HG02610 (cell line): ENCODE measurements at regions not wholly inside any gene's neighbourhood (a gene's known extent, or its start where the extent isn't known, plus 50 kb on each side); places are given as distances from the start of the nearest gene placed in this dataset.
"Not testable (repeated sequence)": the region's sequence is repeated elsewhere in the genome, so short reads cannot be mapped to it uniquely, and the experiment has no call there.

Source experiments
- ATAC-seq: cut with Tn5 transposase; IDR thresholded peaks from one replicate; pipeline ENCODE4 v1.9.1; 2021; ENCODE audit warnings: mild to moderate bottlenecking, moderate library complexity; ENCODE audit not compliant: unreplicated experiment

DNA sequence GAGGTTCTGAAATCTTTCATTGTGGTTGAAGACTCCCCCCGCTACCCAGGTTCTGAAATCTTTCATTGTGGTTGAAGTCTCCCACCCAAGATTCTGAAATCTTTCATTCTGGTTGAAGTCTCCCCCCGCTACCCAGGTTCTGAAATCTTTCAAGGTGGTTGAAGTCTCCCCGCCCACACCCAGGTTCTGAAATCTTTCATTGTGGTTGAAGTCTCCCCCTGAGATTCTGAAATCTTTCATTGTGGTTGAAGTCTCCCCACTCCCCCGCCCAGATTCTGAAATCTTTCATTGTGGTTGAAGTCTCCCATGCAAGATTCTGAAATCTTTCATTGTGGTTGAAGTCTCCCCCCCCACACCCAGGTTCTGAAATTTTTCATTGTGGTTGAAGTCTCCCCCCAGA lies 916.6 kb downstream of the BRD1 start:
- not testable (repeated sequence) for ATAC-seq

DNA sequence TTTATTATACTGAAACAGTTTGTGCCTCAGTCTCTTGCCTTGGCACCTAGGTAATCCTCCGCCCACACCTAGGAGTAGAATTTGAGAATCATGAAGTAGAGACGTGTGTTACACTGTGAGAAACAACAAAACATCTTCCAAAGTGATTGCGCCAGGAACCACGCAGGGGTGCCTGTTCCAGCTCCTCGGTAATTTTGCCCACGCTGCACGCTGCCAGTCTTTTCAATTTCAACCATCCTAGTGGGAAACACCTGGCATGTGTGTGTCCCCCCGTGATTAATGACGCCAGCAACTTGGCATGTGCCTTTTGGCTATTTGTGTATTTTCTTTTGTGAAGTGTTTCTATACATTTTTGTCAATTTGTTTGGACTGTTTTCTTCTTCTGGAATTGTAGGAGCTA lies 919.1 kb downstream of the BRD1 start:
- ATAC-seq = no peak

DNA sequence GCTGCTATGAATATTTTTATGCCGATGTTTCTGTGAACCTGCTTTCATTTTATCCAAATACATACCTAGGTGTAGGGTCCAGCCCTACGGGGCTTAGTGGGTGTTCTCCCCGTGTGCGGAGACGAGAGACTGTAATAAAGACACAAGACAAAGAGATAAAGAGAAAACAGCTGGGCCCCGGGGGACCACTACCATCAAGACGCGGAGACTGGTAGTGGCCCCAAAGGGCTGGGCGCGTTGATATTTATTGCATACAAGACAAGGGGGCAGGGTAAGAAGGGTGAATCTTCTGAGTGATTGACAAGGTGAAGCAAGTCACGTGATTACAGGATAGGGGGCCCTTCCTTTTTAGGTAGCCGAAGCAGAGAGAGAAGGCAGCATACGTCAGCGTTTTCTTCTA lies 920.1 kb downstream of the BRD1 start:
- no peak for ATAC-seq

DNA sequence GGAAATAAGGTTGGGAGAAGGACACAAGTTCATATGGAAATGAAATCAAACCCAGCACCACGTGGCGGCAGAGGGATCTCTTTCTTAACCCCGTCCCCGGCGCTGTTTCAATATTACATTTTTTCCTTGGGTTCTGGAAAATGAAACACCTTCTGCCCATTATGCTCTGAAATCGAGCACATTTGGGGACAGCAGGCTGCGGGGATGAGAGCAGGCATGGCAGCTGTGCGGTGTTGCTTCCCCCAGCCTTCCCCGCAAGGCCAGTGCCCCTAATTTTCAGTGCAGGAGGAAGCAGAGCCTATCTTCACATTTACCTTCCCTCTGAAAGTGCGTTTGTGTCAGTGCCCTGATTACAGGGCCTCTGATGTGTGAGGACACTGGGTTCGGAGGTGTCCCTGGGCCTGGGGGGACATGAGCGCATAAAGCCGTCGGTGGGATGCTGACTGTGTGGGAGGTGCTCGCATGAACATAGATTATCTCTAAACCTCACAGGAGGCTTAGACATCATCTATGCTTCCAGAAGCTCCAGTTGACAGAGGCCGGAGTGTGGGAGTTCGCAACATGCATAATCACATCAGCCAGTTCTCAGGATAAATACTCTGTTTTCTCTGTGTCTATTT lies 921.3 kb downstream of the BRD1 start:
- no peak for ATAC-seq

DNA sequence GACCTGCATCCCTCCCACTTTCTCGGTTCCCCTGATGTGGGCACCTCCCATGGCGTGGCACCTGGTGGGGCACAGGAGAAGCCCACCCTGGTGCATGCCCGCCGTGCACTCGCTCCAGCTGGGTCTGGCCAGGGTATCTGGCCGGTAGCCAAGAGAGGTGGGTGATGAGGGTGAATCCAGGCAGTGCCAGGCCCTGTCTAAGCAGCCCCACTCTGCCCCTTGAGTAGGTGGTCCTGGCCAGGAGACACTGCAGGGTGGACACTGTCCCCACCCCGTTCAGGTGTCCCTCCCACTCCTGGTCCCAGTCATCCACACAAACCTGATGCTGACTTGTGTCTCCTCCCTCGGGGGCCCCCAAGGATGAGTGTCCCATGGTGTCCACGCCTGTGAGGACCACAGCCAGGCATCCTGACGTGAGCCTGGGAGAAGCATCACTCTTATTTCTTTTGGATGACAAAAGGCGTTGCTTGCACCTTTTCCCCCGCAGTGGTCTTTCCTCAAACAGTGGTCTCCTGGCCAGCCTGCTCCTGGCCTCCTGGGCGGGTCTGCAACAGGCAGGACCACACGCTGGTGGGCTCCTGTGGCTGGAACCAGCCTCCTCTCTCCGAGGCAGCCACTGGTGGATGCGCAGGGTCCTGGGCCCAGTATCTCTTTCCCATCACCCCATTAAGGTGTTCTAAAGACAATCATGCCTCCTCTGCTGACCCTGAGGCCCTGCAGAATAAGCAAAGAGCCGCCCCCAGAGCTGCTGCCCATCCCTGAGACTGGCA lies 922.3 kb downstream of the BRD1 start:
- ATAC-seq = no peak

DNA sequence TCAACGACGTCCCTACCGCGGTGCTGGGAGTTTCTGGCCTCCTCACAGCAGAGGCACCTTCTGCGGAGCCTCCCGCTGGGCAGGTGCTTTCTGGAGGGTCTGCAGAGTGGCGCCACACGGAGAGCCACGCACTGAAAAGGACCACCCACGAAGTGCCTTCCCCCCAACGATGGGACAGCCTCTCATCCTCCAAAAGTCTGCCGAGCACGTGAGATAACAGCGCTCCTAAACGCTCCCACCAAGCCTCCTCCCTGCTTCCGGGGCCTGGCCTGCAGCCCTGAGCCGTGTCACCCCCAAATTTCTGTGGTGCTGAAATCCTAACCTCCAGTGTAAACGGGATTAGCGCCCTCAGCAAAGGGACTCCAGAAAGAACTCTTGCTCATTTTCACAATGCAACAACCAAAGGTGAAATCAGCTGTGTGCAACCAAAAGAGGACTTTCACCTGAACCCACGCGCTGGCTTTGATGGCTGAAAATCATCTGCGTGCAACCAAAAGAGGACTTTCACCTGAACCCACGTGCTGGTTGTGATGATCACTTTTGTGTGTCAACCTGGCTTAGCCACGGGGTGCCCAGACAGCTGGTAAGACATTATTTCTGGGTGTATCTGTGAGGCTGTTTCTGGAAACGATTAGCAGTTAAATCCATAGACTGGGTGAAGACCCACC lies 924.6 kb downstream of the BRD1 start:
- no peak for ATAC-seq

DNA sequence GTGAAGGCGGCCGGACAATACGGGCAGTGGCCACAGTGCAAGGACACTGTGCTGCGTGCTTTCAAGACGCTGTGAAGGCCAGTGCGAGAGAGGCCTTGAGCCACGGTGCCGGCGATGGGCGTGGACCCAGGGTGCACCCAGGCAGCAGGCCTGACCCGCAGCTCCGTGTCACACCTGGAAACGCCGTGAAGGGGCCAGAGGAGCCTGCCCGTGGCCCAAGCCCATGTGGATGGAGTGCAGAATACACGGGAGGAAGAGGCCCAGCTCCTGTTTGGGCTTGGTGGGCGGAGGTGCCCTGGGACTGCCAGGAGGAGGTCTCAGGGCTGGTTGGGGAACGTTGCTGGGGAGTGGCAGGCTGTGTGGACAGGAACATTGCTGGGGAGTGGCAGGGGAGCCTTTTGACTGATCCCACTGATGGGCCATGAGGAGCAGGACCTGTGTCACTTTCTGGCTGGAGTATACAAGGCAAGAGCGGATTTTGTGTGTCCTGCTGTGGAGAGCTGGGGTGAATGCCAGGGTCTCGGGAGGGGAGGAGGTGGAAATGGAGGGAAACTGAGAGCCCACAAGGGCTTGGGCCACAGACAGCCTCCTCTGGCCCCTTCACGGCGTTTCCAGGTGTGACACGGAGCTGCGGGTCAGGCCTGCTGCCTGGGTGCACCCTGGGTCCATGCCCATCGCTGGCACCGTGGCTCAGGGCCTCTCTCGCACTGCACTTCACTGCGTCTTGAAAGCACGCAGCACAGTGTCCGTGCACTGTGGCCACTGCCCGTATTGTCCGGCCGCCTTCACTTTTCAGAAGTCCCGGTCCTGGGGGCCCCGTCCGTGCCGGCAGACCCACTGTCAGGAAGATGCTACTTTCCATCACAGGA lies 925.4 kb downstream of the BRD1 start:
- ATAC-seq = no peak

DNA sequence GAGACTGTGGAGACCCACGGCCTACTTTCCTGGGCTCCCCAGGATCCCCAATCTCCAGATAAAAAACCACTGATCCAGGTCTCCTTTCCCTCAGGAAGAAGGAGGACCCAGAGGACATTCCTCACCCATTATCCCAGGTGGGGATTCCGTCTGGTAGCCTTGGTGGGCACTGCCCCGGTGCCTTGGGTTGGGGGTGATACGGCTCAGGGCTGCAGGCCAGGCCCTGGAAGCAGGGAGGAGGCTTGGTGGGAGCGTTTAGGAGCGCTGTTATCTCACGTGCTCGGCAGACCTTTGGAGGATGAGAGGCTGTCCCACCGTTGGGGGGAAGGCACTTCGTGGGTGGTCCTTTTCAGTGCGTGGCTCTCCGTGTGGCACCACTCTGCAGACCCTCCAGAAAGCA lies 926.3 kb downstream of the BRD1 start:
- ATAC-seq = no peak

DNA sequence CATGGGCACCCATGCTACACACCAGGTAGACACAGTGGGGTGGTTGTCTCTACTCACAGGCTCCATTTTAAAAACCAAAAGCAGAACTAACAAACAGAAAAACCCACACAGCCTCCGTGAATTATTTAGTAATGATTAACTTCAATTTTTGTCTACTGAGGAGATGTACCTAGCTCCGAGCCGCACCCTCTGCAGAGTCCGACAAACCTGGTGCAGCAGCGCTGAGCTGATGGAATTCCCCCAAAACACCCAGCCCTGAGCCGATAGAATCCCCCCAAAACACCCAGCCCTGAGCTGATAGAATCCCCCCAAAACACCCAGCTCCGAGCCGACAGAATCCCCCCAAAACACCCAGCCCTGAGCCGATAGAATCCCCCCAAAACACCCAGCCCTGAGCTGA lies 927.0 kb downstream of the BRD1 start:
- ATAC-seq = no peak

DNA sequence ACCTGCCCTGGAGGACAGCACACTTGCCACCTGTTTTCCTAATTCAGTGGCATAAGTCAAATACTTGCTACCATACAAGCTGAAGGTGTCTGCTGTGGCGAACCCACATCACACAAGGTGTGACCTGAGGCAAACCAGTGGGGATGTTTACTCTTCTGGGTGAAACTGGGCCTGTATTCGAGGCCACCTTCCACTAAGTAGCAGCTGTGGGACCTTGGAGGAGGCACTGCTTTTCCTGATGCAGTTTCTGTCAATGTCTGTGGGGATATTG lies 927.4 kb downstream of the BRD1 start:
- no peak for ATAC-seq

DNA sequence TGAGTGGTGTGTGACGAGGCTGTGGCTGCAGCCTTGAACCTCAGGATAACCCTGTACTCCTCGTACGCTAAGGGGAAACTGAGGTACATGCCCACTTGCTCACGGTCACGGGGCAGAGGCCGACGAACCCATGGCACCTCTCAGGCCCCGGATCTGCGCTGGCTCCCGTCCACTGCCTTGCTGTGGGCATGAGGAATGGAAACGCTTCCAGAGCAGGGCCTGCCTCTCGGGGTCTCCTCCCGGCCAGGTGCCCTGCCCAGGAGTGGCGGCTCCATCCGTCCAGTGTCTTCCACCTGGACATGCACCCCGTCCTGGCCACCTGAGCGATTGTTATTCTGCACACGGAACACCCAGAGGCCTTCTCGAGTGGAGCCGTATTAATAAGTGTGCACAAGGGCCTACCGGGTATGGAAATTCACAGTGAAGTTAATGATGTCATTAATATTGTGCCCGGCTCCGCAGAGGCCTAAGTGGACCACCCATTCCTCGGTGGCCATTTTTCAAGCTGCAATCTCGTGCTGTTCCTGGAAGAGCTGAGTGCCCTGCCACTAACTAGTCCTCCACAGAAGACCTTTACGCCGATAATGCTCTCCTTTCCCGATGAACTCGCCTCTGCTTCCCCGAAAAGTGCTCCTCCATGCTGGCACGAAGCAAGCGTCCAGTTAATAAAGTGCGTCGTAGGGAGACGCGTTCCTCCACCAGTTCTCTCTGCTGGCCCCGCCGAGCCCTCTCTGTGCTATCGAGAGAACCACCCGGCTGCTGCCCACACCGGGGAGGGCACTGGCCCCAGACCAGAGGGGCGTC lies 927.9 kb downstream of the BRD1 start:
- no peak for ATAC-seq

DNA sequence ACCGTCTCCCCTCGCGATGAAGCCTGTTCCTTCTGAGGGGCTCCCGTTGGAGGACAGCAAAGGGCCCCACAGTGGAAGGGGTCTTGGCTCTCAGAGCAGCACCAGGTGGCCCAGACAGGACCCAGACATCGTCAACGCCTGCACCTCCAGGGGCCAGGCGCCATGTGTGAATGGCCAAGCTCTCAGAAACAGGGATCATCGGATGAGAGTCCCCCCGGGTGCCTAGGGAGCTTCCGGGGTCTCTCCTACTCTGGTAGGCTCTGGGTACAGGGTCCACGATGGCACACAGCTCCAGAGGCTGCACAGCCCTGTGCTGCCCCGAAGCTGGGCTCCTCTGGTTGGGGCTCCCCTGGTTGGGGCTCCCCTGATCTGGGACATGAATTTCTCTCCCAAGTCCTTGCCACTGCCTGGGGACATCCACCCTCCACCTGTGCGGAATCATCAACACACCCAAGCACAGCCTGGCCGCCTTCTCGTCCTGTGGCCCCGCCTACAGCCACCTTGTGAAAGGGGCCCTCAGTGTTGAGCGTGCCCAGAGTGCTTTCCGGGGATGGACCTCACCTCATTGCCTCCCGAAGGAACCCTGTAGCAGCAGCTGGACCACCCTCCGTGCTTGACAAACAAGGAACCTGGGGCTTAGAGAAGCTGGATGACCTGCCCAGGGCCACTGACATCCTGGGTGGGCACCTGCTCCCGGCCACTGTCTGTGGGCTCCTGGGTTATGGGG lies 929.0 kb downstream of the BRD1 start:
- ATAC-seq = no peak

DNA sequence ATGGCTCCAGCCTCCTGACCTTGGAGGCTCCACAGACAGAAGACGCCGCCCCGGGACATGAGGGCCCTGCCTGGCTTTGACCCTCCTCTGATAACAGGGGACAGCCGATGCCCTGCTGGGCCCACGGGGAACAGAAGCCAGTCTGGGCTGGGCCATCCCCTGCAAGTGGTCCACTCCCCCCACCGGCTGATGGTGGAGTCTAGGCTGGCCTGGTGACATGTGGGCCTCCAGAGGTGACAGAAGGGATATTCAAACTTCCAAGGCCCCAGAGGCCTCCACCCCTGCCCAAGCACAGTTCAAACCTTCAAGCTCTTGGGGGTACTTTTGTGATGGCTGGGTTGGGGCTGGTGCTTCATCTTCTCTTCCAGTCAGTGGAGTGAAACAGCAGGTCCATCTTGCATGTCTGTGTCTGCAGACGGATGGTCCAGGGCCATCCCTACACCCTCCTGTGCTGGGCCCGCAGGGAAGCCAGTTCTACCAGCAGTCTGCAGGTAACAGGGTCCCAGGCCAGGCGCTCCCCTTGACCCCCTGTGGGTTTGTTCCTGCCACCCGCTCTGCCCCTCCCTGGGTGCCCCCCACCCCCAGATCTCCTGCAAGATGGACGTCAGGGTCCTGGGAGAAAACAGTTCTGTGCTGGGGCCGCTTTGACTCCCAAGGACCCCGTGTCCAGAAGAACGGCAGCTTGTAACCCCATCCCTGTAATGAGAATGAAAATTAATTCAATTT lies 929.9 kb downstream of the BRD1 start:
- ATAC-seq = no peak

DNA sequence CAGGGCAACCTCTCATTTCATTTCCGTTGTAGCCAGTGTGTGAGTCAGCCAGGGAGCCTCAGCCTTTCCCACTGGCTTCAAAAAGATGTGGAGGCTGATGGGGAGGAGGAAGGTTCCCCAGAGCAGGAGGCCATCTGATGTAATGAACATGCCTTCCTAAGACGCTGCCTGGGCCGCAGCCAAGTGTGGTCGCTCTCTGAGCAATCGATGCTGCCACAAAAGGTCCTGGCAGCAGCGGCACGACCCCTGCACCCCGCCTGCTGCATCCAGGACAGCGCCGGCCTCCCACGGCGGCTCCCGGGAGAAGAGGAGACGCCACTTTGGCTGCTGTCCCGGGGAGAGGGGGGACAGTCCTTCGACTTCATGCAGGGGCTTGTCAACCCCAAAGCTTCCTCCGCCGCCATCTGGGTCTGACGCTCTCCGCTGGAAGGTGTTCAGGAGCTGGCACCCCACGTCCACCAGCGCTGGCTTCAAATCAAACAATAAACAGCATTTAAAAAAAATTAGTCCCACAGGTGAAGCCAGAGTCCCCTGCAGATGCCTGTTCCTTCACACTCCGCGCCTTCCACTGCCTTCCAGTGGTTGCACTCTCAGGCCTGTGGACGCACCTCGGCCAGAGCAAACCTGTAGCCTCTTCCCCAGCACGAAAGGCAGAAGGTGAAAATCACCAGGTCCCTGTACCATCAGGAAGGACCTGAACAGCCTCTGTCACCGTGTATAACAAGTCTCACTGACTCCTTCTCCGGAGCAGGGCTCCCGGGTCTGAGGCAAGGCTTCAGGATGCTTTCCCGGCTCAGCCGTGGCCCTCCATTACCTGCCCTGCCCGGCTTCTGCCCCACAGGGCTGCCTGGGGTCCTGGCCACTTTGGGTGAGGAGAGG lies 930.7 kb downstream of the BRD1 start:
- ATAC-seq = no peak

DNA sequence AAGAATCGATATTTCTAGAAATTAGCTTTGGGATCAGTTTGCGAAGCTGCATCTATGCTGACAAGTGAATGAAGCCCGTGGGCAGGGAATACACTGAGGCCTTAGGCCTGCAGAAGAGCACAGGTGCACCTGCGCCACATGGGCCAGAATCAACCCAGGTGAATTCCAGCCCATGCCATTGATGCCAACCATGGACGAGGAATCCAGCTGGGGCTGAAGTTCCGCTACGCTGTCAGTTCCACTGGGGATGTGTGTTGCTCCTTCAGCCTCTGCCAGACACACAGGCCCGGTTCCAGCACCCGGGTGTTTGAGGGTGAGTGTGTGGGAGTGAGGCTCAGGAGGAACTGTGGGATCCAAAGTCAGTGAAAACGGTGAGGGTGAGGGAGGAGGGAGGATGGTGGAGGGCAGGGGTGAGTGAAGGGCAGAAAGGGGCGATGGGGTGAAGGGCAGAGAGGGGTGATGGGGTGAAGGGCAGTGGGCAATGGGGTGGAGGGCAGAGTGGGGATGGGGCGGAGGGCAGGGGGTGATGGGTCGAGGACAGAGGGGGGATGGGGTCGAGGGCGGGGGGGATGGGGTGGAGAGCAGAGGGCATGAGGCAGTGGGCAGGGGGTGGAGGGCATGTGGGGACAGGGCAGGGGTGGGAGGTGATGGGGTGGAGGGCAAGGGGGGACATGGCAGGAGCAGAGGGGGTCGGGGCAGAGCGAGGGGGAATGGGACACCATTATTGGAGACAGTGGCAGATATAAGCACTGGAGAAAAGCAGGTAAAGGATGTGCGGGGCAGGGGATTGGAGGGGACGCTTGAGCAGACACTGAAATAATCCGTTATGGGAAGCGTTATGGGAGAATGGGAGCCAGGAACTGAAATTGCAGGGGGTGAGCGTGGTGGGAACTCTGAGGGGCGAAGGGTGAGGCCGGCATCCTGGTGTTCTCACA lies 931.6 kb downstream of the BRD1 start:
- no peak for ATAC-seq

DNA sequence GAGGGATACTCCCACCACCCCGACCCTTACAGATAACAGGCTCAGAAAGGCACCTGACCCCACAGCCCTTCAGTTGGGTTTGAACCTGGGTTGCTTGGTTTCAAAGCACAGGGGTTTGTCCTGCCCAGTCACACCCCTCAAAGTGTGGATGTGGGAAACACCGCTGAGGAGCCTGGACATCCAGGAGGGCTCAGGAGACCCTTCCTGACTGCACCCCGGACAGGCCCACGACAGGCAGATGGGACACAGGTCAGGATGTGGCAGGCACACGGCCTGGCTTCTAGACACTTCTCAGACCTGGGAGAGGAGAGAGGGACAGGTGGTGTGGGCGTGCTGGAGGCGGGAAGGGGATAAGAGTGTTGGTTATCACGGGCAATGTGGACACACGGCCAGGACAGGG lies 932.3 kb downstream of the BRD1 start:
- no peak for ATAC-seq

DNA sequence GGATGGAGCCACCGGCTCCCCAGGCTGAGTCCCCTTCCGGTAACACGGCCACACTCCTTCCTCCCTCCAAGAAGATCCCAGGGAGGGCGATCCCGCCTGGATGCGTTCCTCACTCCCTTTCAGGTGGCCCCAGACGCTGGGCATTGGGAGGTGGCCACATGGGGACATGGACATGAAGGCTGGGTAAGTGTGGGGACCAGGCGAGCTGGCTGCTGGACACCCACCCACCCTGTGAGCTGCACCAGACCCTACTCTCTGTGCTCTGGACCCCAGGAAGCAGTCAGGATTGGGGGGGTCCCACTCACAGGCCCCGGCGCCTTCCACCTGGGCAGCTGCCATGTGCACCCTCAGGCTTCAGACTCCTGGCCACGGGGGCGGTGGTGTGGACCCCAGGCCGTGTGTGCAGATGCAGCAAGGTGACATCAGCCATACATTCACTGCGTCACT lies 932.8 kb downstream of the BRD1 start:
- no peak for ATAC-seq
